SH-SY5Y (cell line): ENCODE measurements at regions not wholly inside any gene's neighbourhood (a gene's known extent, or its start where the extent isn't known, plus 50 kb on each side); places are given as distances from the start of the nearest gene placed in this dataset.

Experiments
- GATA2 ChIP-seq: IDR thresholded peaks from 2 replicates; pipeline ENCODE4 v1.6.1; 2011; ENCODE audit warnings: mild to moderate bottlenecking, low read depth, low read length
- GATA3 ChIP-seq: IDR thresholded peaks from 2 replicates; pipeline ENCODE4 v1.6.1; 2011; ENCODE audit warnings: low read depth, mild to moderate bottlenecking, low read length, moderate library complexity

DNA sequence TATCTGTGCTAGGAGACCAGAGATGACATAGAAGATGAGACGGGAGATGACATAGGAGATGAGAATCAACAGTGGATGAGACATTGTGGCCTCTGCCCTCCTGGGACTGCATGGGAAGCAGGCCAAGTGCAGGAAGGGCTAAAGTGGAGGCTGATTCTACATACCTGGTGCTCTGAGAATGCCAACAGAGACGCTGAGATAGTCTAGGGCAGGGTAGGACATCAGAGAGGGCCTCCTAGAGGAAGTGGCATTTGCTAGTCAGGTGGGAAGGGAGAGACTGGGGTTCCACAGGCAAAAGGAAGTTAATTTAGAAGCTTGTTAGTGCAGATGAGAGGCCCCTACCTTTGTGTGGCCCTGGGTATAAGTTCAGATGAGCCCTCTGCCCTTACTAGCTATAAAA lies 224.2 kb downstream of the CBLN1 start:
- no peak for TF ChIP-seq GATA3
- TF ChIP-seq GATA2: no peak
